ENCODE measurements at regions not wholly inside any gene's neighbourhood (a gene's known extent, or its start where the extent isn't known, plus 50 kb on each side); places are given as distances from the start of the nearest gene placed in this dataset.

DNA sequence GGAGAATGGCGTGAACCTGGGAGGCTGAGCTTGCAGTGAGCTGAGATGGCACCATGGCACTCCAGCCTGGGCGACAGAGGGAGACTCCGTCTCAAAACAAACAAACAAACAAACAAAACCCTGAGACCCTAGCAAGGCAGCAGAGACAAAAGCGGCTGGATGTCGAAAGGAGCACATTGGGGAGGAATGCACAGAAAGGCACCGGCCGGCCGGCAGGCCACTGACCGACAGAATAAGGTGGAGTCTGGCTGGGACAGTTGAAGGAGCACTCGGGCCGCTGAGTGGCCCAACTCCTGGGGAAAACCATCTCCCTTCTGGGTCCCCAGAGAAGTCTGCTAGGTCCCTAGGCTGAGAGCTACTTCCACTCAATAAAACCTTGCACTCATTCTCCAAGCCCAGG lies 256.2 kb downstream of the KIF21A start:
- no peaks in the 10 kb centered on the region for H3K27me3 ChIP-seq (ENCODE audit: control insufficient read depth, insufficient read depth, low read length)
- no peak overlapping the region for H3K27ac ChIP-seq (ENCODE audit: low read length)
- H3K4me1 ChIP-seq (ENCODE audit: control insufficient read depth, insufficient read depth, low read length): no peaks in the 10 kb centered on the region; the same call in 1 of the 2 replicates
- no CpG with 5 or more reads among the region's 11 CpGs for WGBS (ENCODE audit: insufficient coverage, insufficient read length)
- H3K4me3 ChIP-seq (ENCODE audit: low read length): no peak overlapping the region
- no peaks in the 10 kb centered on the region for H3K36me3 ChIP-seq (ENCODE audit: control insufficient read depth, insufficient read depth, low read length)
- DNase-seq (ENCODE audit: low read depth, low spot score): no peak
- H3K9me3 ChIP-seq (ENCODE audit: control insufficient read depth, insufficient read depth, low read length): no peaks in the 10 kb centered on the region

DNA sequence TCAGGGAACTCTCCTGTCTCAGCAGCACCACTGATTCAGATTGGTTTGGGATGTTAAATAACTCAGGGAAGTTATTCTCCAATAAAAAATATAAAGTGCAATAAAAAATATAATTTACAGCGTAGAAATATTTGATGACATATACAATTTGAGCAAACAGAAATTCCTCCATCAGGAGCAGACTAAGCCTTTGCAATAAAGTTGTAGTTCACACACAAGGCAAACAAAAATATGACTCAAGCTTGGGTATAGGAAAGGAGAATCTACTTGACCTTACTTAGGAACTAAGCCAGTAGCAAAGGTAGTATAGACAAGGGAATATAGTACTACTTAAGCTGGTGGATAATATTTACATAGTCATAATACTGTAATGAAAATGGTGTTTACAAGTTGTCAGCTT lies 264.1 kb downstream of the KIF21A start:
- no CpG with 5 or more reads among the region's 1 CpG for WGBS (ENCODE audit: insufficient coverage, insufficient read length)
- Histone ChIP-seq H3K36me3 (ENCODE audit: control insufficient read depth, insufficient read depth, low read length) (no peaks in the 10 kb centered on the region), H3K9me3 (ENCODE audit: control insufficient read depth, insufficient read depth, low read length) (no peaks in the 10 kb centered on the region), H3K27me3 (ENCODE audit: control insufficient read depth, insufficient read depth, low read length) (no peaks in the 10 kb centered on the region), H3K27ac (ENCODE audit: low read length) (no peak overlapping the region), H3K4me3 (ENCODE audit: low read length) (no peak overlapping the region), H3K4me1 (ENCODE audit: control insufficient read depth, insufficient read depth, low read length) (no peaks in the 10 kb centered on the region)
- DNase-seq (ENCODE audit: low read depth, low spot score): no peak

DNA sequence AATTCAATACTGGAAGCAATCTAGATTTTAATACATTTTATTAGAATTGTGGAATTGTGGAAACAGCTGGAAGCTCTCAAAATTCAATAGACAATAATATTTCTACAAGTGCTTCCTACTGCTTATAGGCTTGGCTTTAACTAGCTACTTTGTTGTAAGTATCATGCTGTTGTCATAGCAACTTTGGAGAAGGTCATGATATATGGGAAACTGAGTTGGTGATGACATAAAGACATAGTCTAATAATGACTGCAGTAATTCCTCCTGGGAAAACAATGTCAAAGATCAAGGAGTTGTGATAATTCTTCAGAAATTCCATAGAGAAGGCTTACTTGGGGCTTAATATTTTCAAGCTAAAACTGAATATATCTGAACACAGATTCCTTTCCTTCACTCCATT lies 266.6 kb downstream of the KIF21A start:
- no peaks in the 10 kb centered on the region for H3K4me1 ChIP-seq (ENCODE audit: control insufficient read depth, insufficient read depth, low read length)
- DNase-seq (ENCODE audit: low read depth, low spot score): no peak
- H3K36me3 ChIP-seq (ENCODE audit: control insufficient read depth, insufficient read depth, low read length): no peaks in the 10 kb centered on the region
- no peak overlapping the region for H3K4me3 ChIP-seq (ENCODE audit: low read length)
- no peak overlapping the region for H3K27ac ChIP-seq (ENCODE audit: low read length)
- no peaks in the 10 kb centered on the region for H3K27me3 ChIP-seq (ENCODE audit: control insufficient read depth, insufficient read depth, low read length)
- no peaks in the 10 kb centered on the region for H3K9me3 ChIP-seq (ENCODE audit: control insufficient read depth, insufficient read depth, low read length)

DNA sequence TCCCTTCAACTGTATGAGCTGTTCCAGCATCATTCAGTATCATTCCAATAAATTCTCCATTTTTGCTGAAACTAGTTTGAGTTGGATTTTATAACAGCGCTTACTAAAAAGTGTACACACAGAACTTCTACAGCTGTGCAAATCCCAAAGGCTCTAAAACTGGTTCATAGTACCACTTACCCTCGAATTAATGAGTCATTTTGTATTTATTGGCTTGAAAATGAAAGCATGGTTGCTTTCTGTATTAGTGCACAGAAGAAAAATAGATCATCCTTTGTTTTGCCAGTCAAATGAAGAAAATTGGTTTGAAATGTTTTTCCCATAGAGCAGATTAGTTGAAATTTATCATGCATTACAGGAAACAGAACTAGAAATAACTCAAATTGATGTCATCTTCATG lies 268.3 kb upstream of the CPNE8 start:
- Histone ChIP-seq H3K27me3 (ENCODE audit: control insufficient read depth, insufficient read depth, low read length) (no peaks in the 10 kb centered on the region), H3K27ac (ENCODE audit: low read length) (no peak overlapping the region), H3K4me1 (ENCODE audit: control insufficient read depth, insufficient read depth, low read length) (no peaks in the 10 kb centered on the region), H3K36me3 (ENCODE audit: control insufficient read depth, insufficient read depth, low read length) (no peaks in the 10 kb centered on the region), H3K4me3 (ENCODE audit: low read length) (no peak overlapping the region), H3K9me3 (ENCODE audit: control insufficient read depth, insufficient read depth, low read length) (no peaks in the 10 kb centered on the region)
- no CpG with 5 or more reads among the region's 2 CpGs for WGBS (ENCODE audit: insufficient coverage, insufficient read length)
- no peak for DNase-seq (ENCODE audit: low read depth, low spot score)

DNA sequence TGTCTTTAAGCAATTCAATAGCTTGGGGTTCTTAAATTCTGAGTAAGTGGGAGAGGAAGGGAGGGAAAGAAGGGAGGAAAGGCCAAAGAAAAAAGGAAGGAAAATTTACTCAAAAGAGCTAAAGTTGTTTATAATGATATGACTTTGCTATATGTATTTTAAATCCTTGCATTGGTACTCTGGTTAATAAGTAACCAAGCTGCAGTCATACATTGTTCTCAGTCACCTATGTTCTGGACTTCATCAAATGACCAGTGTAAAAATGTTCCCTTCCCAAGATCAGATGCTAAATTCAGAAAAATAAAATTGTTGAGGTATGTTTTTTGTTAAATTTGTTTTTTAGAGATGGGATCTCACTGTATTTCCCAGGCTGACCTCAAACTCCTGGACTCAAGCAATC lies 259.9 kb upstream of the CPNE8 start:
- Histone ChIP-seq H3K9me3 (ENCODE audit: control insufficient read depth, insufficient read depth, low read length) (no peaks in the 10 kb centered on the region), H3K4me3 (ENCODE audit: low read length) (no peak overlapping the region), H3K27me3 (ENCODE audit: control insufficient read depth, insufficient read depth, low read length) (peaks cover 2% of the 10 kb centered on the region; the same call in 1 of the 2 replicates), H3K27ac (ENCODE audit: low read length) (no peak overlapping the region), H3K4me1 (ENCODE audit: control insufficient read depth, insufficient read depth, low read length) (no peaks in the 10 kb centered on the region), H3K36me3 (ENCODE audit: control insufficient read depth, insufficient read depth, low read length) (no peaks in the 10 kb centered on the region)
- DNase-seq (ENCODE audit: low read depth, low spot score): no peak

DNA sequence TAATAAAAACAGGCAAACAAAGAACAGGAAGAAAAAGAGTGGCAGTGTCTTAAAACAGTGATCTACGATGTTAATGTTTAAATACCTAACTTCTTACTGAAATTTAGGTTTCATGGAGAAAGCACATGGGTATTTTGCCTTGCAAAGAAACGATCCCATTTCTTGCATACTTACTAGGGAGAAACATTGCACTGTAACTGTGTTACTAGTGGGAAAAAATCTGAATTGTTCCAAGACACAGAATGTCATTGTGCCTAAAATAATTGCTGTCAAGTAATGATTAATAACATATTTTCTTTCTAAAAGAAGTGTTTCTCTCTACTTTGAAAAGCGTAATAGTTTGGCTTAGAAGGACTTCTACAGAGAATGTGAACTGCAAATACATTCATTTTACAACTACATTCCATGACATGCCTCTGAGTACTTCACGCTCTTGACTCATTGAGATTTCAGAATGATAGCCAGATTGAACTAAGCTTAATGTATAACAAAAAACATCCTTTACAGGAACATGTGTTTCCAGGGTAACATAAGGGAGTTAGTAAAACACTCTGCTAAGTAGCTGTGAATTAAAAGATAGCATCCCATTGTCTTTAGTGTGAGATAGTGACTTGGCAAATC lies 256.2 kb upstream of the CPNE8 start:
- DNase-seq (ENCODE audit: low read depth, low spot score): no peak
- no peaks in the 10 kb centered on the region for H3K36me3 ChIP-seq (ENCODE audit: control insufficient read depth, insufficient read depth, low read length)
- no peak overlapping the region for H3K27ac ChIP-seq (ENCODE audit: low read length)
- no peaks in the 10 kb centered on the region for H3K27me3 ChIP-seq (ENCODE audit: control insufficient read depth, insufficient read depth, low read length)
- H3K9me3 ChIP-seq (ENCODE audit: control insufficient read depth, insufficient read depth, low read length): no peaks in the 10 kb centered on the region
- no peaks in the 10 kb centered on the region for H3K4me1 ChIP-seq (ENCODE audit: control insufficient read depth, insufficient read depth, low read length)
- WGBS (ENCODE audit: insufficient coverage, insufficient read length): no CpG with 5 or more reads among the region's 4 CpGs
- no peak overlapping the region for H3K4me3 ChIP-seq (ENCODE audit: low read length)

DNA sequence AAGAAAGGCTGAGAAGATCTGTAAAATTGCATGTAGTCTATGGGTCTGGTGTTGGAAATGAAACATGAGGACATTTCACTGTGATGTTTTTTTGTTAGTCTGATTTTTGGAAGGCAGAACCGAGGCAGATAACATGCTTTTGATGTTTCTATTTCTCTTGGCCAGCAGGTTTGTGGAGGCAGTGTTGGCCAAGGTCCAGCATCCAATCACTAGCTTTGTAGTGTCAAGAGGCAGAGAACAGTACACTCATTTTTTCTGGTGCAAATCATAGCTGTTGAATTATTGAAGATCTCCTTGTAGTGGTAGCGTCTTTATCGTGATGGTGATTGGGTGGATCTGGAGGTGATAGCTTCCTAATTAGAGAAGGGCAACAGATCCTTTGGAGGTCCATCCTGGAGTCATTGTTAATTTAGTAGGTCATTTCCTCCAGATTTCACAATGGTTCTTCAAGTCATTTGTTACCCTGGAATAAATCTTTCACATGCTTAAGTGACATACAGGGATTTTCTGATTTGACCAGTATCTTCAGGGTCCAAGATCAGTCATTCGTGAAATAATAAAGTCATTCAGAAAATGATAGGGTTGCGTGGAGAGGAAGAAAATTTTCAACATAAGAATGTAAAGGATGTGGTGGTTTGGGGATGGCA lies 252.4 kb upstream of the CPNE8 start:
- Histone ChIP-seq H3K9me3 (ENCODE audit: control insufficient read depth, insufficient read depth, low read length) (no peaks in the 10 kb centered on the region), H3K4me3 (ENCODE audit: low read length) (no peak overlapping the region), H3K27ac (ENCODE audit: low read length) (no peak overlapping the region), H3K27me3 (ENCODE audit: control insufficient read depth, insufficient read depth, low read length) (no peaks in the 10 kb centered on the region), H3K4me1 (ENCODE audit: control insufficient read depth, insufficient read depth, low read length) (no peaks in the 10 kb centered on the region), H3K36me3 (ENCODE audit: control insufficient read depth, insufficient read depth, low read length) (no peaks in the 10 kb centered on the region)
- 100% methylated on average over 1 of the region's 5 CpGs for WGBS (ENCODE audit: insufficient coverage, insufficient read length)
- DNase-seq (ENCODE audit: low read depth, low spot score): no peak

DNA sequence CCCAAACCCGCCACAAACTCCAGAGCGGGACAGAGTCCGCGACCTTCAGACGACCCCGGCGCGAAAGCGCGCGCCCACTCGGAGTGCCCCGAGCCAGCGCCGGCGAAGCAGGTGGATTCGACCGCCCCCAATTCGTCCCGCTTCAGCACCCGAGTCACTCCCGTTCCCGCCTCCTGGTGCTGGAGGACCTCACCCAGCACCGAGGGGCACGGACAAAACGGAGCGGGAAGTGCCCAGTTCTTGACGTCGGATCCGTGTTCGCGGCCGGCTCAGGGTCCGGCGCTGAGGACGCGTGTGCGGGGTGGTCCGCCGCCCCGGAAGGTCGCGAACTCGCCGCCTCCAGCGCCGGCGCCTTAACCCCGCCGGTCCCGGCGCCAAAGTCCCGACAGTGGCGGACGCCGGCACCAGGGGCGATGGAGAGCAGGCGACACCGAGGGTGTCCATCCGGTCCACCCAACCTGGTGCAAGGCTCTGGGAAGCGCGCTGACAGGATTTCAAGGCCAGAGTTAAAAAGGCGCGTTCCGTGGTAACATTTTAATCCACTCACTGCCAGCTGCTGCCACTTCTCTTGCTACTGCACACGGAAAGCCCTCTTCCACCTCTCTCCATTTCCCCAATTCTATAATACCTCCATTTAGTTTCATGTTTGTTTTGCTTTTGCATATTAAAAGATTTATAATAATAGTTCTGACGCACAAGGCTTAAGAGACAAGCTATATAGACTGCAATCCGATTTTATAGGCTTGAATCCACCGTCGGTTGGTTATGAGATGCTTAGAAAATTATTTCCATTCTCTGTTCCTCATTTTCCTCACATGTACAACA lies 240.0 kb upstream of the CPNE8 start:
- no peak for DNase-seq (ENCODE audit: low read depth, low spot score)
- Histone ChIP-seq H3K36me3 (ENCODE audit: control insufficient read depth, insufficient read depth, low read length) (no peaks in the 10 kb centered on the region), H3K4me1 (ENCODE audit: control insufficient read depth, insufficient read depth, low read length) (no peaks in the 10 kb centered on the region), H3K4me3 (ENCODE audit: low read length) (peak overlapping the region; percentile 33; the same call in 1 of the 2 replicates), H3K27me3 (ENCODE audit: control insufficient read depth, insufficient read depth, low read length) (peaks cover 5% of the 10 kb centered on the region; the same call in 1 of the 2 replicates), H3K9me3 (ENCODE audit: control insufficient read depth, insufficient read depth, low read length) (no peaks in the 10 kb centered on the region), H3K27ac (ENCODE audit: low read length) (no peak overlapping the region)
- WGBS (ENCODE audit: insufficient coverage, insufficient read length): no CpG with 5 or more reads among the region's 70 CpGs

DNA sequence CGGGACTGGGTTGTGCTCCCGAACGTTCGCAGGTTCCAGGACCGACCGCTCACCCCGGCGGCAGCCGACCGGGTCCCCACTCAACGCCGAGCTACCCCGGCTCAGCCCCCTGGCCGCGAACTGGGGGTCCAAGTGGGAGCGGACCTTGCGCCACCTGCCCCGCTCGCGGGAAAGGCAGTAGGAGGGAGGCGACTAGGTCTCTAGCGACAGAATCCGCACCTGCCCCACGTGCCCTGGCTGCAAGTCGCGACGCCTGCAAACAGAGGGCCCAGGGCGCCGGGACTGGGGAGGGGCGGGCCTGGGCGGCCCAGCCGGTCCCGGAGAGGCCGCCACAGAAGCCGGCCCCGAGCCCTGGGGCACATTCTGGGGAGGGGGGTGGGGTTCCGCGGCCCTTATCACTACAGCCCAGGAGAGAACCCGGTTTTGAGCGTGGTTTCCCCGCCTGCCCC lies 239.2 kb upstream of the CPNE8 start:
- no peaks in the 10 kb centered on the region for H3K9me3 ChIP-seq (ENCODE audit: control insufficient read depth, insufficient read depth, low read length)
- no peak overlapping the region for H3K27ac ChIP-seq (ENCODE audit: low read length)
- H3K36me3 ChIP-seq (ENCODE audit: control insufficient read depth, insufficient read depth, low read length): no peaks in the 10 kb centered on the region
- H3K27me3 ChIP-seq (ENCODE audit: control insufficient read depth, insufficient read depth, low read length): peaks cover 5% of the 10 kb centered on the region; the same call in 1 of the 2 replicates
- no peak for DNase-seq (ENCODE audit: low read depth, low spot score)
- no peaks in the 10 kb centered on the region for H3K4me1 ChIP-seq (ENCODE audit: control insufficient read depth, insufficient read depth, low read length)
- no CpG with 5 or more reads among the region's 41 CpGs for WGBS (ENCODE audit: insufficient coverage, insufficient read length)
- peak overlapping the region; percentile 33; the same call in 1 of the 2 replicates for H3K4me3 ChIP-seq (ENCODE audit: low read length)

DNA sequence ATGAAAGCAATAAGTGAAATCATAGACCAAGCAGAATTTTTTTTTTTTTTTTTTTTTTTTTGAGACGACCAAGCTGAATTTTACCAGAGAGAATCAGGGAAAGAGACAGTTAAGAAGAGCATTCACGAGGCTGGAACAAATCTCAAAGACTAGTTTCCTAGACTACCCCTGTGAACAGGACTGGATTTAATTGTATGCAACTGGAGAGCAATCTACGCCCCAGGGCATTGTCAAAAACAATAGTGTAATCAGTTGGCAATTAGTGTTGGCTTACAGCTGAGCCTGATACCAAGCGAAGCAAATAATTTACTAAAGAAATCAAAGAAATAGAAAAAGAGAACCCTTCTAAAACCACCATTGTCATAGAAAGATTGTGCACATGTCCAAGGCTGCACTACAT lies 232.9 kb upstream of the CPNE8 start:
- WGBS (ENCODE audit: insufficient coverage, insufficient read length): no CpG with 5 or more reads among the region's 4 CpGs
- Histone ChIP-seq H3K36me3 (ENCODE audit: control insufficient read depth, insufficient read depth, low read length) (no peaks in the 10 kb centered on the region), H3K9me3 (ENCODE audit: control insufficient read depth, insufficient read depth, low read length) (no peaks in the 10 kb centered on the region), H3K27ac (ENCODE audit: low read length) (no peak overlapping the region), H3K27me3 (ENCODE audit: control insufficient read depth, insufficient read depth, low read length) (no peaks in the 10 kb centered on the region), H3K4me1 (ENCODE audit: control insufficient read depth, insufficient read depth, low read length) (no peaks in the 10 kb centered on the region), H3K4me3 (ENCODE audit: low read length) (no peak overlapping the region)
- DNase-seq (ENCODE audit: low read depth, low spot score): no peak

Data from iPS DF 6.9 (cell line).